Breast epithelium (tissue), 4 donors: ENCODE measurements at regions not wholly inside any gene's neighbourhood (a gene's known extent, or its start where the extent isn't known, plus 50 kb on each side); places are given as distances from the start of the nearest gene placed in this dataset.

Experiments used
- DNase-seq, 2 donors: peaks; one replicate each; pipeline ENCODE4 v3.0.0-alpha.2; 2019; ENCODE audit warnings: low spot score in 2 of 2
- H3K27ac ChIP-seq, 2 donors: fragments of 200-600 bp; sonication (generic) in 1 of 2; one replicate each; pipeline ENCODE4 v1.5.1; 2016 to 2019; ENCODE audit warnings: mild to moderate bottlenecking in 1 of 2
- H3K27me3 ChIP-seq, 2 donors: fragments of 200-600 bp; sonication (generic) in 1 of 2; one replicate each; pipeline versions ENCODE4 v1.5.1 to v1.6.0; 2017 to 2019; ENCODE audit warnings: control low read depth in 1 of 2, mild to moderate bottlenecking in 1 of 2
- H3K36me3 ChIP-seq: fragments of 200-600 bp; one replicate; pipeline ENCODE4 v1.5.1; 2019
- H3K4me1 ChIP-seq, 2 donors: fragments of 200-600 bp; sonication (generic); one replicate each; pipeline ENCODE4 v1.5.1; 2016 to 2019; ENCODE audit warnings: control low read depth in 1 of 2
- H3K4me3 ChIP-seq, 3 donors: fragments of 200-600 bp; sonication (generic); 1 replicate in 2 of 3; 2 replicates in 1 of 3; pipeline ENCODE4 v1.5.1; 2016 to 2019; ENCODE audit warnings: mild to moderate bottlenecking in 3 of 3, moderate library complexity in 2 of 3
- H3K9me3 ChIP-seq, 2 donors: fragments of 200-600 bp; sonication (generic) in 1 of 2; one replicate each; pipeline ENCODE4 v1.5.1; 2016 to 2019; ENCODE audit warnings: control low read depth in 1 of 2
- POLR2A ChIP-seq: fragments of 450-650 bp; IDR thresholded peaks from one replicate; pipeline ENCODE4 v1.6.1; 2016; ENCODE audit warnings: antibody characterized with exemption, mild to moderate bottlenecking, moderate library complexity
- POLR2AphosphoS5 ChIP-seq, 3 donors: sonication (generic); formaldehyde crosslinking; IDR thresholded peaks; one replicate each; pipeline ENCODE4 v1.6.1; 2017; ENCODE audit warnings: antibody characterized with exemption in 3 of 3
- intact Hi-C: fragments of 100-400 bp; cut with DNase I; formaldehyde crosslinking; loops from one replicate; pipeline ENCODE4 v1.15.1; 2023; ENCODE audit warnings: low total_unique reads
- TF ChIP-seq, protein P1 (sequence below), 3 donors: fragments of 450-650 bp; IDR thresholded peaks; one replicate each; pipeline ENCODE4 v1.5.1; 2016 to 2017; ENCODE audit warnings: antibody characterized with exemption in 3 of 3, mild to moderate bottlenecking in 3 of 3, moderate library complexity in 3 of 3

DNA sequence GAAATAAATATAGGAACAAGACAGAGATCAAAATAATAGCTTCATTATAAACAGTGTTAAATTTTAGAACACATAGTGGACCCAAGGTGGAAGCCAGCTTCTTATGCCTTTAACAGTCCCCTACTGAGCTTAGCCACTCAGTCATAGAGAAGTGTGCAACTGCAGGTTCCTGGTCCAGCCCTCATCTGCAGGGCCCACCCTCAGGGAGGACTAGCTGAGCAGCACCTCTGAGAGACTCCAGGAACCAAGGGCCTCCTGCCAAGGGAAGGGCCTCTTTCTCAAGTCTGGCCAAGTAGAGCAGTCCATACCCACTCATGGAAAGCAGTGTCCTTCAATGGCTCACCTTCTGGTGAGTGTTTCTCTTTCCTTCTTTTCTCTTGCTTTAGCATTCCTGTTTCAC, 173.7 kb upstream of the PRPS1L1 start:
- no peaks in the 10 kb centered on the region for H3K27me3 ChIP-seq
- no peak overlapping the region for H3K4me3 ChIP-seq
- intact Hi-C loops = no loop called here
- TF ChIP-seq POLR2A = no peak
- TF ChIP-seq, protein P1, sequence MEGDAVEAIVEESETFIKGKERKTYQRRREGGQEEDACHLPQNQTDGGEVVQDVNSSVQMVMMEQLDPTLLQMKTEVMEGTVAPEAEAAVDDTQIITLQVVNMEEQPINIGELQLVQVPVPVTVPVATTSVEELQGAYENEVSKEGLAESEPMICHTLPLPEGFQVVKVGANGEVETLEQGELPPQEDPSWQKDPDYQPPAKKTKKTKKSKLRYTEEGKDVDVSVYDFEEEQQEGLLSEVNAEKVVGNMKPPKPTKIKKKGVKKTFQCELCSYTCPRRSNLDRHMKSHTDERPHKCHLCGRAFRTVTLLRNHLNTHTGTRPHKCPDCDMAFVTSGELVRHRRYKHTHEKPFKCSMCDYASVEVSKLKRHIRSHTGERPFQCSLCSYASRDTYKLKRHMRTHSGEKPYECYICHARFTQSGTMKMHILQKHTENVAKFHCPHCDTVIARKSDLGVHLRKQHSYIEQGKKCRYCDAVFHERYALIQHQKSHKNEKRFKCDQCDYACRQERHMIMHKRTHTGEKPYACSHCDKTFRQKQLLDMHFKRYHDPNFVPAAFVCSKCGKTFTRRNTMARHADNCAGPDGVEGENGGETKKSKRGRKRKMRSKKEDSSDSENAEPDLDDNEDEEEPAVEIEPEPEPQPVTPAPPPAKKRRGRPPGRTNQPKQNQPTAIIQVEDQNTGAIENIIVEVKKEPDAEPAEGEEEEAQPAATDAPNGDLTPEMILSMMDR (IDR thresholded peaks at IDR 0.05) = no peak
- TF ChIP-seq POLR2AphosphoS5 (IDR thresholded peaks at IDR 0.05) = no peak
- H3K36me3 ChIP-seq = no peaks in the 10 kb centered on the region
- no peak for DNase-seq
- no peaks in the 10 kb centered on the region for H3K9me3 ChIP-seq
- no peak overlapping the region for H3K27ac ChIP-seq
- no peaks in the 10 kb centered on the region for H3K4me1 ChIP-seq

DNA sequence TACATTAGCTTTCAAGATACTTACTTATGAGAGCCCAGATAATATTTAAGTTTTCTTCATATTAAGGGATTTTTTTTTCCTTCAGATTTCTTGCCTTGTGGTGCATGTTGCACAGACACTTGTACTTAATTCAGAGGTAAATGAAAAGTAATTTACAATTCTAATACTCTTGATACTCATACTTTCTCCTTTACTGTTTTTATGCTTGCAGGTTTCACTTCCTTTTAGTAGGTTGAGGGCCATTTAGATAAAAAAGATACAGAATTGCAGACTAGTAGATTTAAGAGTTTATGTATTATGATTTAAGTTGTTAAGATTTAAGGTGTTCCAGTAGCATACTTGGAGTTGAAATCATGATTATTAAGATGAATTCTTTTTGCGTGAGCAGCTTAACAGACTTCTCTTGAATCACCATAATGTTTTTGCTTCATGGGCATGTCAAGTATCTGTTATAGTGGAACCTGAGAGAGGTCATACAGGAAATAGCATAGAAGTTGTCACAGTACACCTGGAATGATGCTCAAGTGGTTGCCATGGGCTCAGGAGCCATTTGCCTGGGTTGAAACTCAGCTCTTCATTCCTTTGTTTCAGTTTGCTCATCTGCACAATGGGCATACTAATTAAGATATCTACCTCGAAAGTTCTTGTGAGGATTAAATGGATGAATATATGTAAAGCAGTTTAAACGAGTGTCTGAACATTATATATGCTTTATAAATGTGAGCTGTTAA, 174.8 kb upstream of the PRPS1L1 start:
- intact Hi-C loops = no loop called here
- no peak overlapping the region for H3K27ac ChIP-seq
- H3K27me3 ChIP-seq = no peaks in the 10 kb centered on the region
- no peak for TF ChIP-seq POLR2AphosphoS5 (IDR thresholded peaks at IDR 0.05)
- TF ChIP-seq POLR2A = no peak
- TF ChIP-seq, protein P1 (IDR thresholded peaks at IDR 0.05) = no peak
- H3K9me3 ChIP-seq = no peaks in the 10 kb centered on the region
- no peak overlapping the region for H3K4me3 ChIP-seq
- no peaks in the 10 kb centered on the region for H3K36me3 ChIP-seq
- no peaks in the 10 kb centered on the region for H3K4me1 ChIP-seq
- no peak for DNase-seq

DNA sequence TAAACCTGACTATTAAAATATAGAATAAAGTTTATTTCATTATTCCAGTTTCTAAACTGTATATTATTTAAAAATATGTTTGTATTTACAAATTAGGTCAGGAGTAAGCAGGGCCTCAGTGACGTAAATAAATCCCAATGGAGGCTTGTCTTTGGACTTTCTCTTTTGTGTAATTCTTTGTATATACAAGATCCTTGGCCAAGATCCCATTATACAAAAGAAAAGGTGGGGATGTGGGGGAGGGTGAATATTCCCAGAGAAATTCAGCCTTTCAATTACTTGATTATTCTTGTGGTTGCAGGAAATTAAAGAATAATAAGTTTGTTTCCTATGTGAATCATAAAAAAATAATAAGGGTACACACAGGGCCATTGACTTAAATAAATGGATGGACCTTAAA, 178.7 kb upstream of the PRPS1L1 start:
- DNase-seq = no peak
- H3K27ac ChIP-seq = no peak overlapping the region
- H3K9me3 ChIP-seq = no peaks in the 10 kb centered on the region
- TF ChIP-seq POLR2AphosphoS5 (IDR thresholded peaks at IDR 0.05) (no peak), POLR2A (no peak)
- TF ChIP-seq, protein P1 (IDR thresholded peaks at IDR 0.05) = no peak
- no peaks in the 10 kb centered on the region for H3K36me3 ChIP-seq
- H3K27me3 ChIP-seq = no peaks in the 10 kb centered on the region
- no peak overlapping the region for H3K4me3 ChIP-seq
- intact Hi-C loops = no loop called here
- no peaks in the 10 kb centered on the region for H3K4me1 ChIP-seq

DNA sequence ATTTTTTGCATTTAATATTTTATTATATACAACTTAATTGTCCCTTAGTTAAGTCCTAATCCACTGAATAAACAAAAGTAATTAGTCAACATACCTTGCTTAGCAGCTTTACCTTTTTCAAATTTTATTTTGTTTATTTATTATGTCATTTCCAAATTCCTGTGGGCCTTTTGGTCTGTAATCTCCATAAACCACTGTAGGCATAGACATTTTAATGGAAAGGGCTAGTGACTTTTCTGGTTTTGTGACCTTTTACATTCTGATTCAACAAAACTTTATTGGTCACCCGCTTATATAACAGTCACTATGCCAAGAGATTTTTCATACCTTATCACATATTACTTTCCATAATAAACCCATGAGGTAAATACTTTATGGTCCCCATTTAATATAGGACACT, 181.3 kb upstream of the PRPS1L1 start:
- intact Hi-C loops = no loop called here
- Histone ChIP-seq H3K4me3 (no peak overlapping the region), H3K27ac (no peak overlapping the region), H3K4me1 (no peaks in the 10 kb centered on the region), H3K36me3 (no peaks in the 10 kb centered on the region), H3K27me3 (no peaks in the 10 kb centered on the region), H3K9me3 (no peaks in the 10 kb centered on the region)
- TF ChIP-seq, protein P1 (IDR thresholded peaks at IDR 0.05) = no peak
- TF ChIP-seq POLR2AphosphoS5 (IDR thresholded peaks at IDR 0.05) = no peak
- TF ChIP-seq POLR2A = no peak
- DNase-seq = no peak

DNA sequence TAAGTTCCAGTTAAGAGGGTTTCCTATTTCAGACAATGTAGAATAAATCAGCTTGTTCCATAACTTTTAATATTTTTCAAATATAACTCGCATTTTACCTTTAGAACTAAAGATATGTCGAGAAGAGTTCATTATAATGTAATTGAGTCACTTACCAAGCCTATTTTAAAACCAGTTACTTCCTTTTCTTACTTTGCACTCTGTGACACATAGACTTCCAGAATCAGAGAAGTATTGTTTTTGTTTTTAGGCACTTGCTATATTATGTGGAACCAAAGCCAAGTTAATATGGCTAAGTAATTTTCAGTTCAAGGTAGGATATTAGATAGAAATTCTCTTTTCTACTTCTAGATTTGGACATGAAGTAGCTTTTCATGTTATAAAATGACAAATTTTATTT, 182.7 kb upstream of the PRPS1L1 start:
- no peak overlapping the region for H3K4me3 ChIP-seq
- TF ChIP-seq POLR2AphosphoS5 (IDR thresholded peaks at IDR 0.05) (no peak), POLR2A (no peak)
- TF ChIP-seq, protein P1 (IDR thresholded peaks at IDR 0.05) = no peak
- H3K4me1 ChIP-seq = no peaks in the 10 kb centered on the region
- intact Hi-C loops = no loop called here
- H3K27me3 ChIP-seq = no peaks in the 10 kb centered on the region
- no peaks in the 10 kb centered on the region for H3K9me3 ChIP-seq
- no peak overlapping the region for H3K27ac ChIP-seq
- no peaks in the 10 kb centered on the region for H3K36me3 ChIP-seq
- no peak for DNase-seq
